GM23338 (cell line): ENCODE measurements at regions not wholly inside any gene's neighbourhood (a gene's known extent, or its start where the extent isn't known, plus 50 kb on each side); places are given as distances from the start of the nearest gene placed in this dataset.

Source experiments
- ATAC-seq: fragments of 200-7000 bp; cut with Tn5 transposase; 3 replicates; pipeline ENCODE4 v1.9.1; 2020
- DNase-seq: peaks from one replicate; pipeline ENCODE4 v3.0.0-alpha.2; 2015; ENCODE audit warnings: low spot score
- H2AFZ ChIP-seq: fragments of 200-600 bp; sonication (generic); 2 replicates; pipeline ENCODE4 v1.8.0; 2016; ENCODE audit warnings: antibody characterized with exemption, mild to moderate bottlenecking, moderate library complexity
- H3F3A ChIP-seq: fragments of 200-600 bp; sonication (generic); replicated peaks from 2 replicates; pipeline ENCODE4 v1.8.0; 2017; ENCODE audit warnings: antibody characterized with exemption, mixed run types, low read depth
- H3K27ac ChIP-seq: fragments of 200-600 bp; sonication (generic); 2 replicates; pipeline ENCODE4 v1.6.1; 2016; ENCODE audit warnings: low read depth
- H3K27me3 ChIP-seq: fragments of 200-600 bp; sonication (generic); 2 replicates; pipeline ENCODE4 v1.8.0; 2016; ENCODE audit warnings: mild to moderate bottlenecking, mixed run types, moderate library complexity; ENCODE audit not compliant: insufficient read depth
- H3K36me3 ChIP-seq: fragments of 200-600 bp; sonication (generic); 2 replicates; pipeline ENCODE4 v1.8.0; 2016; ENCODE audit warnings: mild to moderate bottlenecking; ENCODE audit not compliant: insufficient read depth
- H3K4me1 ChIP-seq: fragments of 200-600 bp; sonication (generic); 2 replicates; pipeline ENCODE4 v1.8.0; 2016; ENCODE audit warnings: mild to moderate bottlenecking, moderate library complexity; ENCODE audit not compliant: insufficient read depth
- H3K4me2 ChIP-seq: fragments of 200-600 bp; sonication (generic); 2 replicates; pipeline ENCODE4 v1.7.1; 2017; ENCODE audit warnings: mixed run types
- H3K4me3 ChIP-seq: fragments of 200-600 bp; sonication (generic); 2 replicates; pipeline ENCODE4 v1.6.1; 2016; ENCODE audit warnings: mixed run types
- H3K79me2 ChIP-seq: fragments of 200-600 bp; sonication (generic); replicated peaks from 2 replicates; pipeline ENCODE4 v1.8.0; 2017; ENCODE audit warnings: mild to moderate bottlenecking; ENCODE audit not compliant: insufficient read depth
- H3K9me2 ChIP-seq: fragments of 200-600 bp; sonication (generic); 2 replicates; pipeline ENCODE4 v1.8.0; 2017; ENCODE audit not compliant: insufficient read depth
- H4K20me1 ChIP-seq: fragments of 200-600 bp; sonication (generic); replicated peaks from 2 replicates; pipeline ENCODE4 v1.8.0; 2017; ENCODE audit warnings: mild to moderate bottlenecking; ENCODE audit not compliant: insufficient read depth
- H3K27ac Mint-ChIP-seq: 2 replicates; pipeline ENCODE4 v1.8.0; 2020; ENCODE audit warnings: inconsistent platforms, mild to moderate bottlenecking, moderate library complexity, mixed read lengths
- H3K27me3 Mint-ChIP-seq: 3 replicates; pipeline ENCODE4 v1.8.0; 2022; ENCODE audit warnings: low read depth, mild to moderate bottlenecking, moderate library complexity, mixed read lengths, inconsistent platforms; ENCODE audit not compliant: insufficient read depth, poor library complexity
- H3K36me3 Mint-ChIP-seq: 3 replicates; pipeline ENCODE4 v1.8.0; 2021; ENCODE audit warnings: low read depth, mild to moderate bottlenecking, inconsistent platforms, moderate library complexity, mixed read lengths
- H3K4me1 Mint-ChIP-seq: 3 replicates; pipeline ENCODE4 v1.8.0; 2020; ENCODE audit warnings: mild to moderate bottlenecking, inconsistent platforms, mixed read lengths
- H3K4me3 Mint-ChIP-seq: 3 replicates; pipeline ENCODE4 v1.8.0; 2021; ENCODE audit warnings: moderate library complexity, mild to moderate bottlenecking, inconsistent platforms, mixed read lengths
- H3K9me3 Mint-ChIP-seq: 3 replicates; pipeline ENCODE4 v1.8.0; 2020; ENCODE audit warnings: moderate library complexity, mild to moderate bottlenecking, inconsistent platforms, mixed read lengths
- CTCF ChIP-seq, 2 experiments: fragments of 200-600 bp in 1 of 2; sonication (generic) in 1 of 2; conservative IDR thresholded peaks; 2 replicates each; pipeline versions ENCODE4 v1.5.1 to v1.6.1; 2016 to 2017; ENCODE audit warnings: antibody characterized with exemption in 2 of 2, low read depth in 2 of 2, mild to moderate bottlenecking in 2 of 2, moderate library complexity in 1 of 2
- JUNB ChIP-seq: IDR thresholded peaks from one replicate; pipeline ENCODE4 v1.6.1; 2016; ENCODE audit warnings: antibody characterized with exemption; ENCODE audit not compliant: unreplicated experiment
- POLR2AphosphoS5 ChIP-seq: IDR thresholded peaks from 2 replicates; pipeline ENCODE4 v1.6.1; 2016; ENCODE audit warnings: antibody characterized with exemption, low read depth
- REST ChIP-seq: IDR thresholded peaks from one replicate; pipeline ENCODE4 v1.6.1; 2018; ENCODE audit warnings: antibody characterized with exemption; ENCODE audit not compliant: unreplicated experiment
- ZNF331 ChIP-seq: fragments of 250-450 bp; sonication (Bioruptor Pico); IDR thresholded peaks from 2 replicates; pipeline ENCODE4 v1.5.0; 2020; ENCODE audit warnings: low read depth, mild to moderate bottlenecking, moderate library complexity

GRCh38 chr11:41982975-41983374 lies 523.5 kb upstream of the LRRC4C start:
- Mint-ChIP-seq H3K9me3 (peaks cover 48% of the 10 kb centered on the region), H3K4me1 (no peaks in the 10 kb centered on the region), H3K27me3 (peaks cover 4% of the 10 kb centered on the region), H3K27ac (no peak overlapping the region), H3K36me3 (no peaks in the 10 kb centered on the region; the same call in 1 of the 3 replicates), H3K4me3 (no peak overlapping the region)
- Histone ChIP-seq H3K4me1 (no peaks in the 10 kb centered on the region), H3K36me3 (no peaks in the 10 kb centered on the region), H3K4me3 (no peak overlapping the region), H3K9me2 (peaks cover 6% of the 10 kb centered on the region; the same call in 1 of the 2 replicates), H3K4me2 (no peak overlapping the region), H4K20me1 (no peaks in the 10 kb centered on the region), H3K79me2 (no peaks in the 10 kb centered on the region), H3K27me3 (no peaks in the 10 kb centered on the region), H2AFZ (peak overlapping the region; percentile 66; the same call in 1 of the 2 replicates), H3K27ac (no peak overlapping the region), H3F3A (no peaks in the 10 kb centered on the region)
- ATAC-seq (no peak), DNase-seq (no peak)
- TF ChIP-seq POLR2AphosphoS5: no peak

- no peaks in the 10 kb centered on the region for H3K4me1 ChIP-seq
- Mint-ChIP-seq H3K27ac (no peak overlapping the region), H3K27me3 (peaks cover 4% of the 10 kb centered on the region), H3K4me3 (no peak overlapping the region), H3K36me3 (no peaks in the 10 kb centered on the region; the same call in 2 of the 3 replicates), H3K9me3 (peaks cover 46% of the 10 kb centered on the region), H3K4me1 (no peaks in the 10 kb centered on the region)
- DNase-seq (no peak), ATAC-seq (no peak)
- peak overlapping the region; percentile 66; the same call in 1 of the 2 replicates for H2AFZ ChIP-seq
- no peaks in the 10 kb centered on the region for H3F3A ChIP-seq
- no peak overlapping the region for H3K4me3 ChIP-seq
- H3K4me2 ChIP-seq: no peak overlapping the region
- H3K9me2 ChIP-seq: peaks cover 6% of the 10 kb centered on the region; the same call in 1 of the 2 replicates
- TF ChIP-seq REST (no peak), ZNF331 (CRISPR knock-in tag) (no peak)
- H3K79me2 ChIP-seq: no peaks in the 10 kb centered on the region
- H3K27ac ChIP-seq: no peak overlapping the region
- H3K36me3 ChIP-seq: no peaks in the 10 kb centered on the region
- H4K20me1 ChIP-seq: no peaks in the 10 kb centered on the region
- no peaks in the 10 kb centered on the region for H3K27me3 ChIP-seq
Observed at GRCh38 chr11:41983475-41983874, 524.0 kb upstream of the LRRC4C start.

- peaks cover 4% of the 10 kb centered on the region for H3K27me3 Mint-ChIP-seq
- H3K36me3 Mint-ChIP-seq: no peaks in the 10 kb centered on the region; the same call in 2 of the 3 replicates
- Histone ChIP-seq H3K4me2 (no peak overlapping the region), H3K9me2 (peaks cover 6% of the 10 kb centered on the region; the same call in 1 of the 2 replicates), H3K79me2 (no peaks in the 10 kb centered on the region), H3K27me3 (no peaks in the 10 kb centered on the region), H3K36me3 (no peaks in the 10 kb centered on the region), H3K27ac (no peak overlapping the region), H3K4me3 (no peak overlapping the region), H3K4me1 (no peaks in the 10 kb centered on the region), H2AFZ (peak overlapping the region; percentile 5; the same call in 1 of the 2 replicates), H4K20me1 (no peaks in the 10 kb centered on the region), H3F3A (no peaks in the 10 kb centered on the region)
- no peaks in the 10 kb centered on the region for H3K4me1 Mint-ChIP-seq
- no peak overlapping the region for H3K4me3 Mint-ChIP-seq
- peaks cover 47% of the 10 kb centered on the region for H3K9me3 Mint-ChIP-seq
- no peak for ATAC-seq
- H3K27ac Mint-ChIP-seq: no peak overlapping the region
- no peak for DNase-seq
- TF ChIP-seq CTCF (conservative IDR thresholded peaks at IDR 0.05; ENCODE audit: low read depth in 2 of 2) (no peak), JUNB (no peak)
Observed at GRCh38 chr11:41984023-41984422, 524.6 kb upstream of the LRRC4C start.
